ENCODE measurements at regions not wholly inside any gene's neighbourhood (a gene's known extent, or its start where the extent isn't known, plus 50 kb on each side); places are given as distances from the start of the nearest gene placed in this dataset.

GRCh38 chr18:51563396-51563795 lies 365.9 kb upstream of the MEX3C start:
- no peak for TF ChIP-seq CTCF (IDR thresholded peaks at IDR 0.05)
- TF ChIP-seq POLR2A (IDR thresholded peaks at IDR 0.05): no peak

Data from body of pancreas (tissue), 4 donors.